ENCODE measurements at regions not wholly inside any gene's neighbourhood (a gene's known extent, or its start where the extent isn't known, plus 50 kb on each side); places are given as distances from the start of the nearest gene placed in this dataset.
"Not testable (repeated sequence)": the region's sequence is repeated elsewhere in the genome, so short reads cannot be mapped to it uniquely, and the experiment has no call there.

GRCh38 chr13:65505941-65506340 is 1724.2 kb downstream of the PCDH9 start:
- DNase-seq: no peak
- TF ChIP-seq CTCF (IDR thresholded peaks at IDR 0.05; ENCODE audit: low read depth, low read length): no peak
- Histone ChIP-seq H3K4me3 (ENCODE audit: low read depth, low read length) (no peak overlapping the region), H3K9me3 (ENCODE audit: severe bottlenecking) (no peaks in the 10 kb centered on the region), H3K27ac (no peak overlapping the region), H3K27me3 (ENCODE audit: insufficient read depth, low read depth, severe bottlenecking) (no peaks in the 10 kb centered on the region), H3K36me3 (no peaks in the 10 kb centered on the region)

GRCh38 chr13:65504213-65504612 is 1725.9 kb downstream of the PCDH9 start:
- DNase-seq: no peak
- no peaks in the 10 kb centered on the region for H3K36me3 ChIP-seq
- no peaks in the 10 kb centered on the region for H3K9me3 ChIP-seq (ENCODE audit: severe bottlenecking)
- TF ChIP-seq CTCF (IDR thresholded peaks at IDR 0.05; ENCODE audit: low read depth, low read length): no peak
- no peaks in the 10 kb centered on the region for H3K27me3 ChIP-seq (ENCODE audit: insufficient read depth, low read depth, severe bottlenecking)
- H3K4me3 ChIP-seq (ENCODE audit: low read depth, low read length): no peak overlapping the region
- H3K27ac ChIP-seq: no peak overlapping the region

- no peak for TF ChIP-seq CTCF (IDR thresholded peaks at IDR 0.05; ENCODE audit: low read depth, low read length)
- H3K4me3 ChIP-seq (ENCODE audit: low read depth, low read length): no peak overlapping the region
Observed at GRCh38 chr13:65500481-65500880, 1729.7 kb downstream of the PCDH9 start.

GRCh38 chr13:65499256-65499655 is 1730.9 kb downstream of the PCDH9 start:
- DNase-seq: no peak
- no peaks in the 10 kb centered on the region for H3K9me3 ChIP-seq (ENCODE audit: severe bottlenecking)
- H3K36me3 ChIP-seq: no peaks in the 10 kb centered on the region
- H3K27ac ChIP-seq: no peak overlapping the region
- H3K27me3 ChIP-seq (ENCODE audit: insufficient read depth, low read depth, severe bottlenecking): no peaks in the 10 kb centered on the region
- no peak overlapping the region for H3K4me3 ChIP-seq (ENCODE audit: low read depth, low read length)
- no peak for TF ChIP-seq CTCF (IDR thresholded peaks at IDR 0.05; ENCODE audit: low read depth, low read length)

More at GRCh38 chr13:65500481-65500880, 1729.7 kb downstream of the PCDH9 start:
- DNase-seq: no peak
- no peaks in the 10 kb centered on the region for H3K9me3 ChIP-seq (ENCODE audit: severe bottlenecking)
- H3K36me3 ChIP-seq: no peaks in the 10 kb centered on the region
- no peak overlapping the region for H3K27ac ChIP-seq
- no peaks in the 10 kb centered on the region for H3K27me3 ChIP-seq (ENCODE audit: insufficient read depth, low read depth, severe bottlenecking)

GRCh38 chr13:65497265-65497664 is 1732.9 kb downstream of the PCDH9 start:
- Histone ChIP-seq H3K27me3 (ENCODE audit: insufficient read depth, low read depth, severe bottlenecking) (no peaks in the 10 kb centered on the region), H3K4me3 (ENCODE audit: low read depth, low read length) (no peak overlapping the region), H3K36me3 (no peaks in the 10 kb centered on the region), H3K27ac (no peak overlapping the region), H3K9me3 (ENCODE audit: severe bottlenecking) (no peaks in the 10 kb centered on the region)
- no peak for DNase-seq
- no peak for TF ChIP-seq CTCF (IDR thresholded peaks at IDR 0.05; ENCODE audit: low read depth, low read length)

- not testable (repeated sequence) for H3K36me3 ChIP-seq; H3K4me3 ChIP-seq (ENCODE audit: low read depth, low read length); H3K27ac ChIP-seq; H3K9me3 ChIP-seq (ENCODE audit: severe bottlenecking); H3K27me3 ChIP-seq (ENCODE audit: insufficient read depth, low read depth, severe bottlenecking); DNase-seq
Observed at GRCh38 chr13:65490725-65491124, 1739.4 kb downstream of the PCDH9 start.
